ENCODE measurements at regions not wholly inside any gene's neighbourhood (a gene's known extent, or its start where the extent isn't known, plus 50 kb on each side); places are given as distances from the start of the nearest gene placed in this dataset.

GRCh38 chr11:106495046-106495445 is 417.6 kb downstream of the AASDHPPT start:
- no peak for TF ChIP-seq CTCF (IDR thresholded peaks at IDR 0.05 in 4 of 5, conservative IDR thresholded peaks at IDR 0.05 in 1 of 5)
- no peak for TF ChIP-seq POLR2A (IDR thresholded peaks at IDR 0.05)
